Liver (tissue), 8 donors: ENCODE measurements at regions not wholly inside any gene's neighbourhood (a gene's known extent, or its start where the extent isn't known, plus 50 kb on each side); places are given as distances from the start of the nearest gene placed in this dataset.

Source experiments
- DNase-seq: peaks from one replicate; pipeline ENCODE4 v3.0.0-alpha.2; 2017; ENCODE audit warnings: low spot score
- H3K27ac ChIP-seq, 2 donors: one replicate each; pipeline ENCODE4 v1.7.0; 2013; ENCODE audit warnings: inconsistent platforms in 2 of 2, low read length in 2 of 2, control low read depth in 1 of 2, low read depth in 1 of 2, mild to moderate bottlenecking in 1 of 2
- H3K27me3 ChIP-seq, 4 donors: one replicate each; pipeline versions ENCODE4 v1.6.1 to v1.7.0; 2013; ENCODE audit warnings: low read length in 3 of 4, inconsistent platforms in 1 of 4, mild to moderate bottlenecking in 1 of 4, moderate library complexity in 1 of 4; ENCODE audit not compliant: control insufficient read depth in 4 of 4, insufficient read depth in 4 of 4
- H3K36me3 ChIP-seq, 4 donors: one replicate each; pipeline versions ENCODE4 v1.6.1 to v1.7.0; 2013; ENCODE audit warnings: low read length in 3 of 4, mild to moderate bottlenecking in 3 of 4, low read depth in 1 of 4, moderate library complexity in 1 of 4; ENCODE audit not compliant: control insufficient read depth in 4 of 4, insufficient read depth in 3 of 4
- H3K4me1 ChIP-seq, 4 donors: one replicate each; pipeline versions ENCODE4 v1.6.1 to v1.7.0; 2013; ENCODE audit warnings: low read length in 3 of 4, mild to moderate bottlenecking in 3 of 4, moderate library complexity in 1 of 4; ENCODE audit not compliant: control insufficient read depth in 4 of 4, insufficient read depth in 4 of 4
- H3K4me3 ChIP-seq, 3 donors: one replicate each; pipeline versions ENCODE4 v1.6.1 to v1.7.0; 2013; ENCODE audit warnings: low read length in 3 of 3, control low read depth in 1 of 3, low read depth in 1 of 3, mild to moderate bottlenecking in 1 of 3
- H3K9ac ChIP-seq, 2 donors: one replicate each; pipeline ENCODE4 v1.7.0; 2013; ENCODE audit warnings: low read length in 2 of 2, mild to moderate bottlenecking in 2 of 2, moderate library complexity in 2 of 2, control low read depth in 1 of 2, low read depth in 1 of 2
- H3K9me3 ChIP-seq, 4 donors: one replicate each; pipeline versions ENCODE4 v1.6.1 to v1.7.0; 2013; ENCODE audit warnings: low read length in 3 of 4; ENCODE audit not compliant: control insufficient read depth in 4 of 4
- EGR1 ChIP-seq, 2 donors: IDR thresholded peaks; 2 replicates each; pipeline ENCODE4 v1.6.1; 2016 to 2018; ENCODE audit warnings: antibody characterized with exemption in 2 of 2, low read depth in 2 of 2
- FOXA1 ChIP-seq: IDR thresholded peaks from 2 replicates; pipeline ENCODE4 v1.6.1; 2016; ENCODE audit warnings: antibody characterized with exemption
- FOXA2 ChIP-seq: IDR thresholded peaks from 2 replicates; pipeline ENCODE4 v1.6.1; 2016; ENCODE audit warnings: antibody characterized with exemption
- GABPA ChIP-seq, 2 donors: IDR thresholded peaks in 1 of 2; conservative IDR thresholded peaks in 1 of 2; 2 replicates each; pipeline ENCODE4 v1.6.1; 2016; ENCODE audit warnings: antibody characterized with exemption in 2 of 2, mild to moderate bottlenecking in 1 of 2, moderate library complexity in 1 of 2
- HNF4A ChIP-seq, 2 donors: conservative IDR thresholded peaks; 2 replicates each; pipeline ENCODE4 v1.6.1; 2016; ENCODE audit warnings: antibody characterized with exemption in 2 of 2, mild to moderate bottlenecking in 2 of 2
- HNF4G ChIP-seq: IDR thresholded peaks from 2 replicates; pipeline ENCODE4 v1.6.1; 2016; ENCODE audit warnings: antibody characterized with exemption
- JUND ChIP-seq, 2 donors: IDR thresholded peaks; 2 replicates each; pipeline ENCODE4 v1.6.1; 2016; ENCODE audit warnings: antibody characterized with exemption in 2 of 2
- NR2F2 ChIP-seq: IDR thresholded peaks from 2 replicates; pipeline ENCODE4 v1.6.1; 2016; ENCODE audit warnings: antibody characterized with exemption
- RAD21 ChIP-seq, 2 donors: IDR thresholded peaks; 2 replicates each; pipeline ENCODE4 v1.6.1; 2016; ENCODE audit warnings: antibody characterized with exemption in 2 of 2, mild to moderate bottlenecking in 2 of 2
- RXRA ChIP-seq, 2 donors: IDR thresholded peaks; 2 replicates each; pipeline ENCODE4 v1.6.1; 2017 to 2018; ENCODE audit warnings: antibody characterized with exemption in 2 of 2, mild to moderate bottlenecking in 1 of 2
- SP1 ChIP-seq: IDR thresholded peaks from 2 replicates; pipeline ENCODE4 v1.6.1; 2018; ENCODE audit warnings: antibody characterized with exemption, mild to moderate bottlenecking
- TAF1 ChIP-seq: conservative IDR thresholded peaks from 2 replicates; pipeline ENCODE4 v1.6.1; 2016; ENCODE audit warnings: antibody characterized with exemption, mild to moderate bottlenecking
- YY1 ChIP-seq: IDR thresholded peaks from 2 replicates; pipeline ENCODE4 v1.6.1; 2016; ENCODE audit warnings: antibody characterized with exemption, mild to moderate bottlenecking
- ZBTB33 ChIP-seq: IDR thresholded peaks from 2 replicates; pipeline ENCODE4 v1.6.1; 2016; ENCODE audit warnings: antibody characterized with exemption
- WGBS: extraction: QIAGEN DNeasy Blood & Tissue Kit; methylation state at CpG from one replicate; pipeline ENCODE4 v1.1.7; 2013; 5-methylcytosine and 5-hydroxymethylcytosine counted together
- TF ChIP-seq, protein P1 (sequence below): IDR thresholded peaks from 2 replicates; pipeline ENCODE4 v1.6.1; 2016; ENCODE audit warnings: antibody characterized with exemption
- TF ChIP-seq, protein P2 (sequence below): fragments of 150-350 bp; IDR thresholded peaks from 2 replicates; pipeline ENCODE4 v1.5.1; 2017; ENCODE audit warnings: improper control_type of control experiment, low read depth, low read length; ENCODE audit not compliant: missing input control
- TF ChIP-seq, protein P3 (sequence below): IDR thresholded peaks from 2 replicates; pipeline ENCODE4 v1.6.1; 2016; ENCODE audit warnings: antibody characterized with exemption
- TF ChIP-seq, protein P4 (sequence below): IDR thresholded peaks from 2 replicates; pipeline ENCODE4 v1.6.1; 2016; ENCODE audit warnings: antibody characterized with exemption, mild to moderate bottlenecking
- donor health status: healthy.
- donor health status: healthy.
- donor health status: healthy.
- donor health status: healthy.
- donor health status: healthy.

DNA sequence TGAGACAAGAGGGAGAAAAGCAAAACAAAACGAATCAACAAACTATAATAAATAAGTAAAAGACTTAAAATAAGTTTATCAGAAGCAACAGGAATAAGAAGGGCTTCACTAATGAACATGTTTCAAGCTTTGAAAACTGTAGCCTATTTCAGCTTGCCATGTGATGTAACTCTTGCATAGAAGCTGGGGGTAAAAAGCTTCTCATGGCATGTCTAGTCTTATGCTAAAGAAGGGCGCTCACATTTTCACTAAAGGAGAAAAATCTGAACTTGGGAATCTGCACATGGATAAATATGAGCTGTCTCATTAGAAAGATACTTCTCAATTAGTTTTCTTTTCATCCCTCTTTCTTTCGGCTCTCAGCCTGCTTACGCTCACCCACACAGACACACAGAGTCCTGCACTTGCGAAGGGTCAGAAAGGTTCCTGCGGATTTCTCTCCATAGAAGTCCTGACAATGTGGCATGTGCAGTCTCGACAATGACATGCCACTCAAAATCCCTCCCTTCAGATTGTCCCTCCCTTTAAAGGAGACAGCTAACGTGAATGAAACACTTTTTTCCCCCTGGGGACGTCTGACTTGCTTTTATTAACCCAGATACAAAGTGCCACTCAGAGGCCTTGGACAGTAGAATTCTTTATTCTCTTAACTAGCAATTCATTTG, 568.9 kb upstream of the NR2F2 start:
- no peaks in the 10 kb centered on the region for H3K27me3 ChIP-seq
- TF ChIP-seq RXRA (IDR thresholded peaks at IDR 0.05) (no peak), EGR1 (IDR thresholded peaks at IDR 0.05; ENCODE audit: low read depth in 2 of 2) (no peak), RAD21 (IDR thresholded peaks at IDR 0.05) (no peak), GABPA (IDR thresholded peaks at IDR 0.05 in 1 of 2, conservative IDR thresholded peaks at IDR 0.05 in 1 of 2) (no peak), JUND (IDR thresholded peaks at IDR 0.05) (no peak), FOXA2 (no peak), FOXA1 (no peak), HNF4G (no peak), NR2F2 (no peak), ZBTB33 (no peak), TAF1 (no peak), HNF4A (conservative IDR thresholded peaks at IDR 0.05) (no peak), SP1 (no peak), YY1 (no peak)
- TF ChIP-seq, protein P1, sequence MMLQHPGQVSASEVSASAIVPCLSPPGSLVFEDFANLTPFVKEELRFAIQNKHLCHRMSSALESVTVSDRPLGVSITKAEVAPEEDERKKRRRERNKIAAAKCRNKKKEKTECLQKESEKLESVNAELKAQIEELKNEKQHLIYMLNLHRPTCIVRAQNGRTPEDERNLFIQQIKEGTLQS = no peak
- TF ChIP-seq, protein P2, sequence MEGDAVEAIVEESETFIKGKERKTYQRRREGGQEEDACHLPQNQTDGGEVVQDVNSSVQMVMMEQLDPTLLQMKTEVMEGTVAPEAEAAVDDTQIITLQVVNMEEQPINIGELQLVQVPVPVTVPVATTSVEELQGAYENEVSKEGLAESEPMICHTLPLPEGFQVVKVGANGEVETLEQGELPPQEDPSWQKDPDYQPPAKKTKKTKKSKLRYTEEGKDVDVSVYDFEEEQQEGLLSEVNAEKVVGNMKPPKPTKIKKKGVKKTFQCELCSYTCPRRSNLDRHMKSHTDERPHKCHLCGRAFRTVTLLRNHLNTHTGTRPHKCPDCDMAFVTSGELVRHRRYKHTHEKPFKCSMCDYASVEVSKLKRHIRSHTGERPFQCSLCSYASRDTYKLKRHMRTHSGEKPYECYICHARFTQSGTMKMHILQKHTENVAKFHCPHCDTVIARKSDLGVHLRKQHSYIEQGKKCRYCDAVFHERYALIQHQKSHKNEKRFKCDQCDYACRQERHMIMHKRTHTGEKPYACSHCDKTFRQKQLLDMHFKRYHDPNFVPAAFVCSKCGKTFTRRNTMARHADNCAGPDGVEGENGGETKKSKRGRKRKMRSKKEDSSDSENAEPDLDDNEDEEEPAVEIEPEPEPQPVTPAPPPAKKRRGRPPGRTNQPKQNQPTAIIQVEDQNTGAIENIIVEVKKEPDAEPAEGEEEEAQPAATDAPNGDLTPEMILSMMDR = no peak
- TF ChIP-seq, protein P3, sequence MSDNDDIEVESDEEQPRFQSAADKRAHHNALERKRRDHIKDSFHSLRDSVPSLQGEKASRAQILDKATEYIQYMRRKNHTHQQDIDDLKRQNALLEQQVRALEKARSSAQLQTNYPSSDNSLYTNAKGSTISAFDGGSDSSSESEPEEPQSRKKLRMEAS = no peak
- TF ChIP-seq, protein P4, sequence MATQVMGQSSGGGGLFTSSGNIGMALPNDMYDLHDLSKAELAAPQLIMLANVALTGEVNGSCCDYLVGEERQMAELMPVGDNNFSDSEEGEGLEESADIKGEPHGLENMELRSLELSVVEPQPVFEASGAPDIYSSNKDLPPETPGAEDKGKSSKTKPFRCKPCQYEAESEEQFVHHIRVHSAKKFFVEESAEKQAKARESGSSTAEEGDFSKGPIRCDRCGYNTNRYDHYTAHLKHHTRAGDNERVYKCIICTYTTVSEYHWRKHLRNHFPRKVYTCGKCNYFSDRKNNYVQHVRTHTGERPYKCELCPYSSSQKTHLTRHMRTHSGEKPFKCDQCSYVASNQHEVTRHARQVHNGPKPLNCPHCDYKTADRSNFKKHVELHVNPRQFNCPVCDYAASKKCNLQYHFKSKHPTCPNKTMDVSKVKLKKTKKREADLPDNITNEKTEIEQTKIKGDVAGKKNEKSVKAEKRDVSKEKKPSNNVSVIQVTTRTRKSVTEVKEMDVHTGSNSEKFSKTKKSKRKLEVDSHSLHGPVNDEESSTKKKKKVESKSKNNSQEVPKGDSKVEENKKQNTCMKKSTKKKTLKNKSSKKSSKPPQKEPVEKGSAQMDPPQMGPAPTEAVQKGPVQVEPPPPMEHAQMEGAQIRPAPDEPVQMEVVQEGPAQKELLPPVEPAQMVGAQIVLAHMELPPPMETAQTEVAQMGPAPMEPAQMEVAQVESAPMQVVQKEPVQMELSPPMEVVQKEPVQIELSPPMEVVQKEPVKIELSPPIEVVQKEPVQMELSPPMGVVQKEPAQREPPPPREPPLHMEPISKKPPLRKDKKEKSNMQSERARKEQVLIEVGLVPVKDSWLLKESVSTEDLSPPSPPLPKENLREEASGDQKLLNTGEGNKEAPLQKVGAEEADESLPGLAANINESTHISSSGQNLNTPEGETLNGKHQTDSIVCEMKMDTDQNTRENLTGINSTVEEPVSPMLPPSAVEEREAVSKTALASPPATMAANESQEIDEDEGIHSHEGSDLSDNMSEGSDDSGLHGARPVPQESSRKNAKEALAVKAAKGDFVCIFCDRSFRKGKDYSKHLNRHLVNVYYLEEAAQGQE = no peak
- no peaks in the 10 kb centered on the region for H3K9me3 ChIP-seq
- no peaks in the 10 kb centered on the region for H3K36me3 ChIP-seq
- WGBS = 79% methylated on average over 9 of the region's 9 CpGs
- no peaks in the 10 kb centered on the region for H3K4me1 ChIP-seq
- no peak overlapping the region for H3K9ac ChIP-seq
- no peak overlapping the region for H3K4me3 ChIP-seq
- no peak overlapping the region for H3K27ac ChIP-seq
- no peak for DNase-seq
